GM12873 (cell line): ENCODE measurements at regions not wholly inside any gene's neighbourhood (a gene's known extent, or its start where the extent isn't known, plus 50 kb on each side); places are given as distances from the start of the nearest gene placed in this dataset.

Experiments used
- CTCF ChIP-seq: IDR thresholded peaks from 2 replicates; pipeline ENCODE4 v1.5.1; 2012; ENCODE audit warnings: low read depth, mild to moderate bottlenecking, moderate library complexity, low read length, control low read depth; ENCODE audit not compliant: insufficient read depth; ENCODE audit errors: missing control alignments

- TF ChIP-seq CTCF, result no peak
These were observed 436.0 kb upstream of the NR2F2 start for GRCh38 chr15:95894407-95894956.

- TF ChIP-seq CTCF, result no peak
These were observed 435.0 kb upstream of the NR2F2 start for GRCh38 chr15:95895508-95895907.

GRCh38 chr15:95897651-95898050, 432.8 kb upstream of the NR2F2 start:
- TF ChIP-seq CTCF, result no peak

GRCh38 chr15:95898761-95899160, 431.7 kb upstream of the NR2F2 start:
- no peak for TF ChIP-seq CTCF

GRCh38 chr15:95901271-95901670, 429.2 kb upstream of the NR2F2 start:
- TF ChIP-seq CTCF, result no peak

DNA sequence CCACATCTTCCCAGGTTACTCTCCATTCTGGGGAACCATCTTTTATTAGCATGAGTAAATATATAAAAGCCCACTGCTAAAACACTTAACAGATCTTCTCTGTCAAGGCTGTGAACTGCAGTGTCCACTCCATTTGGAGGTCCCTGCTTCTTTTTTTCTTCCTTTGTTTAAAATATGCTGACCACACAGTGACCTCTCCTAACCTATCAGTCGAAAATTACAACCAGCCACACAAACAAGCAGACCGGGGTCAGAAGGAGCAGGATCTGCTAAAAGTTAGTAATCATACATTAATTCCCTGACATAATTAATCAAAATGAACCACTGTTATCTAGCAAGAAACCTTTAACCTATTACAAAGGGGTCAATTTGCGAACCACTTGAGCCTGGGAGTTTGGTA, 427.9 kb upstream of the NR2F2 start:
- TF ChIP-seq CTCF, result no peak

DNA sequence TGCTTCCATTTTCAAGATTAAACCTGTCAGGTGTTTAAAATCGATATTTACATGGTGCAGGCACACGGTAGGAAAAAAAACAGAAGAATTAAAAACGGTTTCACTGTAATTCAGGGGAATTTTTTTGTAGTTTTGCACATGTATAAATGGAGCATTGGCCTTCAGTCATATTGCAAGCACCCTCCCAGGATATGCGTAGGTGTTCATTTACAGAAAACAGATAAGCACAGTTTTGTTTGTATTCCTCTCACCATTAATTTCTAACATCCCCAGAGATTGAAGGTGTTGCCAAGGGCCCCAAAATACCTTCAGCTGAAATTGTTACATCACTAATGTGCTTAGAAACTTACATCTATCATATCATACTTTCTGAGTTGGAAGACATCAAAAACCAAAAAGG, 427.1 kb upstream of the NR2F2 start:
- TF ChIP-seq CTCF, result no peak
